Panc1 (cell line): ENCODE measurements at regions not wholly inside any gene's neighbourhood (a gene's known extent, or its start where the extent isn't known, plus 50 kb on each side); places are given as distances from the start of the nearest gene placed in this dataset.

ENCODE experiments used
- ATAC-seq: fragments of 200-7000 bp; cut with Tn5 transposase; 2 replicates; pipeline ENCODE4 v1.9.1; 2020; ENCODE audit warnings: mild to moderate bottlenecking, moderate library complexity
- BruUV-seq: library from RNA; stranded (reverse); fragments of 400-500 nt; replicated peaks from 2 replicates; lab custom pipeline; 2021; lab: Mats Ljungman, UMichigan
- CTCF ChIA-PET: fragments of 300-600 bp; sonication (Branson Sonifier 250); formaldehyde crosslinking; loops from one replicate; lab custom pipeline; 2022; ENCODE audit warnings: antibody characterized with exemption; lab: Charles Lee
- POLR2A ChIA-PET: fragments of 300-600 bp; sonication (Branson Sonifier 250); formaldehyde crosslinking; loops from one replicate; lab custom pipeline; 2022; ENCODE audit warnings: antibody characterized with exemption; lab: Charles Lee
- DNase-seq: peaks from one replicate; pipeline ENCODE4 v3.0.0-alpha.2; 2010; ENCODE audit warnings: low read depth, low spot score
- H3K27ac ChIP-seq: 2 replicates; pipeline ENCODE4 v1.5.1; 2011; ENCODE audit warnings: mild to moderate bottlenecking, low read length, inconsistent platforms
- H3K27me3 ChIP-seq: fragments of 200-500 bp; sonication (Bioruptor generic); 2 replicates; pipeline ENCODE4 v1.6.0; 2014; ENCODE audit warnings: low read length, inconsistent platforms; ENCODE audit not compliant: control insufficient read depth, insufficient read depth
- H3K36me3 ChIP-seq: fragments of 200-500 bp; sonication (Bioruptor generic); 2 replicates; pipeline ENCODE4 v1.5.1; 2014; ENCODE audit warnings: inconsistent platforms, mild to moderate bottlenecking, low read length, moderate library complexity; ENCODE audit not compliant: control insufficient read depth, insufficient read depth
- H3K4me1 ChIP-seq: 2 replicates; pipeline ENCODE4 v1.5.1; 2011; ENCODE audit warnings: inconsistent platforms, mild to moderate bottlenecking, low read length, moderate library complexity; ENCODE audit not compliant: control insufficient read depth, insufficient read depth
- H3K4me3 ChIP-seq, 2 experiments: 2 replicates each; pipeline ENCODE4 v1.5.1; 2011 to 2012; ENCODE audit warnings: low read depth in 2 of 2, low read length in 2 of 2, mild to moderate bottlenecking in 2 of 2, inconsistent platforms in 1 of 2, moderate library complexity in 1 of 2
- H3K9me3 ChIP-seq: fragments of 200-500 bp; sonication (Bioruptor generic); 2 replicates; pipeline ENCODE4 v1.5.1; 2014; ENCODE audit warnings: low read depth, mild to moderate bottlenecking, inconsistent platforms, low read length, moderate library complexity; ENCODE audit not compliant: control insufficient read depth, insufficient read depth
- CTCF ChIP-seq: fragments of 450-650 bp; IDR thresholded peaks from 2 replicates; pipeline ENCODE4 v1.5.1; 2017; ENCODE audit warnings: mild to moderate bottlenecking
- POLR2AphosphoS5 ChIP-seq: IDR thresholded peaks from 2 replicates; pipeline ENCODE4 v1.6.1; 2012; ENCODE audit warnings: mild to moderate bottlenecking, low read depth, low read length, moderate library complexity
- REST ChIP-seq, 2 experiments: IDR thresholded peaks; 2 replicates each; pipeline ENCODE4 v1.6.1; 2011 to 2012; ENCODE audit warnings: low read depth in 2 of 2, control low read depth in 1 of 2, low read length in 1 of 2, mild to moderate bottlenecking in 1 of 2, moderate library complexity in 1 of 2; ENCODE audit not compliant: insufficient read depth in 1 of 2
- SIN3A ChIP-seq: IDR thresholded peaks from 2 replicates; pipeline ENCODE4 v1.6.1; 2012; ENCODE audit warnings: low read depth, mild to moderate bottlenecking, low read length, moderate library complexity, borderline replicate concordance; ENCODE audit not compliant: insufficient read depth
- TCF7L2 ChIP-seq: IDR thresholded peaks from 2 replicates; pipeline ENCODE4 v1.6.1; 2011; ENCODE audit warnings: mild to moderate bottlenecking, low read depth, low read length, inconsistent platforms
- in situ Hi-C: cut with HindIII; loops from 2 replicates; pipeline ENCODE4 v1.10.0; 2016; ENCODE audit warnings: low sequenced_read_pairs, low pct_unique_long_range_greater_than_20kb
- intact Hi-C: fragments of 100-400 bp; cut with micrococcal nuclease; formaldehyde crosslinking; loops from one replicate; pipeline ENCODE4 v1.10.0; 2022; ENCODE audit not compliant: unreplicated experiment

GRCh38 chr2:64392529-64392928 is 61.4 kb upstream of the LGALSL start:
- peaks cover 7% of the 10 kb centered on the region for H3K27me3 ChIP-seq
- peaks cover 7% of the 10 kb centered on the region; the same call in 1 of the 2 replicates for H3K9me3 ChIP-seq
- H3K36me3 ChIP-seq, result no peaks in the 10 kb centered on the region
- in situ Hi-C loops, result no loop called here
- no peak overlapping the region for H3K4me3 ChIP-seq
- no peaks in the 10 kb centered on the region for H3K4me1 ChIP-seq
- no TSS peak for BruUV-seq
- ATAC-seq, result no peak
- intact Hi-C loops, result no loop called here
- CTCF ChIA-PET, result no interaction called here
- H3K27ac ChIP-seq, result no peak overlapping the region
- no peak for DNase-seq
- POLR2A ChIA-PET, result no interaction called here
- TF ChIP-seq TCF7L2 (no peak), CTCF (no peak), REST (IDR thresholded peaks at IDR 0.05; ENCODE audit: insufficient read depth in 1 of 2, low read depth in 2 of 2, low read length in 1 of 2) (no peak), SIN3A (no peak), POLR2AphosphoS5 (no peak)

- DNase-seq (no peak), ATAC-seq (no peak)
- no TSS peak for BruUV-seq
- ChIA-PET CTCF (no interaction called here), POLR2A (no interaction called here)
- TF ChIP-seq SIN3A, result no peak
- no peak for TF ChIP-seq TCF7L2
- TF ChIP-seq POLR2AphosphoS5, result no peak
- no peak for TF ChIP-seq REST (IDR thresholded peaks at IDR 0.05; ENCODE audit: insufficient read depth in 1 of 2, low read depth in 2 of 2, low read length in 1 of 2)
- no peak for TF ChIP-seq CTCF
- H3K27ac ChIP-seq, result no peak overlapping the region
- in situ Hi-C loops, result no loop called here
- peaks cover 2% of the 10 kb centered on the region; the same call in 1 of the 2 replicates for H3K27me3 ChIP-seq
- H3K36me3 ChIP-seq, result no peaks in the 10 kb centered on the region
- H3K4me3 ChIP-seq, result no peak overlapping the region
- intact Hi-C loops, result no loop called here
- H3K9me3 ChIP-seq, result peaks cover 7% of the 10 kb centered on the region; the same call in 1 of the 2 replicates
- H3K4me1 ChIP-seq, result no peaks in the 10 kb centered on the region
Measured at GRCh38 chr2:64393383-64394010, 60.5 kb upstream of the LGALSL start.
